G401 (cell line): ENCODE measurements at regions not wholly inside any gene's neighbourhood (a gene's known extent, or its start where the extent isn't known, plus 50 kb on each side); places are given as distances from the start of the nearest gene placed in this dataset.

Source experiments
- DNase-seq: peaks from one replicate; pipeline ENCODE4 v3.0.0-alpha.2; 2015; ENCODE audit warnings: low spot score
- in situ Hi-C: cut with HindIII; loops from 2 replicates; pipeline ENCODE4 v1.10.0; 2016; ENCODE audit warnings: low sequenced_read_pairs, mixed read lengths

DNA sequence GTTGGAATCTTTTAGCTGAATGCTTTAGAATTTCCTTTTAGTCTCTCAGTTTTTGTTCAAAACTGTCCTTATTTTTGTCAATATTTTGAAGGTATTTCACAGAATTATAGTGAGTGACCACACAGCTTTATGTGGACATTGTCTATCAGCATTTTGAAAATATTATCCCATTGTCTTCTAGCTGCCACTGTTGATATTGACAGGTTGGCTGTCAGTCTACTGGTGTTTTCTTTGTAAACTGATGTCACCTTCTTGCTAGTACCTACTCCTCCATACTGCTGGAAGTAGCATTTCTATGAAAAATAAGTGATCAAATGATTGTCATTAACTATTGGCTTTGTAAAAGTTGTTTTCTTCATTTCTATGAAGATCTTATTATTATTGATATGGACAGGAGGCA lies 256.8 kb downstream of the KLF12 start:
- in situ Hi-C loops, result no loop called here
- no peak for DNase-seq

DNA sequence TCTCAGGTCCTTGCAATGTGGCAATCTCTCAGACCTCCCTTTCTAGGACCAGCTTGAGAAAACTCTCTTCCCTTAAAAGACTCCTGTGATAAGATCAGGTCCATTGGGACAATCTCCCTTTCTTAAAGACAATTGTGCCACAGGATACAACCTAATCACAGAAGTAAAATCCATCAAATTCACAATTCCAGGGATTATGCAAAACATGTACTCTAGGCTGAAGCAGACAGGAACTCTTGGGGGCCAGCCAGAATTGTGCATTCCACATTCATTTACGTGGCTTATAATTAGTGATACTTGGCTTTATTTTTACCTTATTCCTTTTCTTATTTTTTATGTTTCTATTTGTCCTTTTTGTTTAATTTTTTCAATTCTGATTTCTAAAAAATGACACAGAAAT lies 257.9 kb downstream of the KLF12 start:
- DNase-seq, result no peak
- in situ Hi-C loops, result no loop called here

DNA sequence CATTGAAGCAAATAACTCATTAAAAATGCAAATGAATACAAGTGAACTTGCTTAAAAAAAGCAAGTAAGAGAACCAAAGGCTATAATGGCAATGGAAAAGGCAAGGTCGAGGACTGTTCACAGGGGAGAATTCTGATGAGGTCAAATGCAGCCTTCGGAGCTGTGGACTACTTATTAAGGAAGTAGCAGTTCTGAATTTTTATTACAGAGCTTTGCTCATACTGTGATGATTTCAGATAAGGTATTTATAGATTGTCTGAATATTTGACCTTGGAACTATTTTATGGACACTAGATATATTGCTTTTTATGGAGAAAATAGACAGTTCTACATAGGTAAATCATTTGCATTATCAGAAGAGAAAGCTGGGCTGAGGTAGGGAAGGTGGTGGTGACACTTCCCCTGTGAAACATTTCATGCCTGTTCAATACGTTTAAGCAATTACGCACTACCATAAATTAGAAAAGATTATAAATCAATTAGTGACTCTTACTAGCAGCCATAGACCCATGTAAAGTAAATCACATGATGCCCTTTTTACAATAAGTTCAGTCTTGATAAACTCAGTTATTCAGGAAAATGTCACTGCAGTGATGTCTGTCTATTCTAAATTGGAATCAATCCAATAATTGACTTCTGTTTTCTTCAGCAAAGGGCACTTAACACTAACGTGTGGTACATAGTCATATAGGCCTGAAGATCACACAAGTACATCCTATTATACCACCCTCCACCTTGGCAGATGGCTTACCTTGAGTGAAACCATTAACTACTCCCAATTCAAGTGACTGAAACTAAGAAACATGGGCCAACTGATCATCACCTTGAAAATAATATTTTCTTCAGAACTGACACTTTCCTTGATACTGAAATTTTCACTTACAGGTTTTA lies 260.0 kb downstream of the KLF12 start:
- DNase-seq, result peak; percentile 13
- in situ Hi-C loops, result no loop called here

DNA sequence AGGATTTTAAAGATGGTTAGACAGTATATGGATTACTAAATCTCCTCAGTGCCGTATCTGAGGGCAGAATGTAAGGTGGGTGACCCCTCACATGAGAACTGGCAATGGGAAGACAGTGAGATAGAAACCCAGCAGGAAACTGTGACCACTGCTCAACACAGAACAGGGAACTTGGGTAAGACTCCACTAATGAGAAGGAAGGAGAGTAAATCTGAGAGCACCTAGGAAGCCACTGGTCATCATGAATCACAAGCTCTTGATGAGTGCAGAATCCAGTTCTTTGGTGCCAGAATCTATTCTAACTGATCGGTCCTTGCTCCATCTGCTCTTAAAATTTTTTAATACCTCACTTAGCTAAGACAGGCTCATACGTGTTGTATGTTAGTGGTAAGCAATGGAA lies 261.8 kb downstream of the KLF12 start:
- in situ Hi-C loops, result no loop called here

DNA sequence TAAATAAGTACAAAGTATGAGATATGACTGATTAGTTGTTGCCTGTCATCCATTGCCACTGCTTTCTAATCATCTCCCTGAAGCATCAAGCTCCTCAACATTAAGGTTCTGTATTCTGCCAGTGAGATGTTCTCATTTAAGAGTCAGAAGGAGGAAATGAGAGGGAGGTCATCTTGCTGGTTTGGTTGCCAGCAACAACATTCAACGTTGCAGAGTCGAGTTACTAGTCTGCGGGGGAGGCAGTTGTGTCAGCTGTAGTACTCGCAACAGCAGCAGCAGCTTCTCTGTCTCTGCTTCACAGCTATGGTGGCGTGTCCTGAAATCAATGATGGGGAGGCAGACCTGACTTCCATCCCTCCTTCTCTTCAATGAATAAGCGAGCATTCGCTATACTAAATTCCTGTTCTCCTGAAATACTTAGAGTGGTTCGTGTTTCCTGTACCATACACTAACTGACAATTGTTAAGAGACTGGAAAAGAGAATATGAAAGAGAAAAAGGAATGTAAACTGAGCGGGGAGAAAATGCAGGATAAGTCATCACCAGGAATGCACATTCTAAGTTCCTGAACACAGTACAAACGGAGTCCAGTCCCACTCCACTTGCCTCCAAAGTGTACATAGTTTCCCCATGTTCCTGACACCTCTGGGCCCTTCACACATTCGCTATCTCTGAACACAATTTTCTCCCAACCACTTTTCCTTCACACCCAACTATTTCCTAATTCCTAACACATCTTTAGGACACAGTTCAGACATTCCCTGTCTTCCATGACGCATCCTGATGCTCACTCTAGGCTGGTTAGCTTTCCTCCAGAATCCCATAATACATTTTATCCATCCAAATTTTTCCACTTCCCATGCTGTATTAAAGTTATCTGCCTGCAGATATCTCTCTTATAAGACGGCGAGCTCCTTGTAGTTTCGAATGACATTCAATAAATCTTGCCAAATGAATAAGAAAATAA lies 263.0 kb downstream of the KLF12 start:
- in situ Hi-C loops, result no loop called here
- DNase-seq, result no peak

More for the DNA sequence above, 261.8 kb downstream of the KLF12 start:
- no peak for DNase-seq

DNA sequence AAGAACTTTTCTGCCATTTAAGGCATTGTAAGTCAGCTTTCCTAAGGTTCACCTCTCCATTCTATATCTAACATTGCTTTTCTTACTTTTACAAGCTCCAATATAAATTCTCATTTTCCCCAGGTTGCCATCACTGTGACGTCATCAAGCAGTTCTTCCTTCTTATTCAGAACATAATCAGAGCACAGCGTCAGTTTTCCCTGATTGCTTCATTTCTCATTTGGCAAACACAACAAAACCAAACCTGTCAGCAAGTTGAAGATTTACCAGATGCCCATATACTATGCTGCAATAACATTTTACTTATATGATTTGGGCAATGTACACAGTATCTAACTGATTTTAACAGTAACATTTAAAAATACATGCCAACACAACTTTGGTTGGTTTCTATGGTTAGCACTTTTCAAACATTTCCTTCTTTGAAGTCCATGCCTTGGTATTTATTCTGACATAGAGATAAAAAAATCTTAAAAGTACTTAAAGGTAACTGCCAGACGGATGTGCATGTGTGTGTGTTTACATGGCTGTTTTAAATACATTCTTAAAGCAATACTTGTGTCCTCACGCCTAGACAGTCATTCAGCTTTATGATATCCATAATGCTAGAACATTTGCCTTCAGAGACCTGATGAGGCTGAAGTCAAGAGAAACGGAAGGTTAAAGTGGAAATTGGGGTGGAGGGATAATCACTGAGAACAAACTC lies 264.0 kb downstream of the KLF12 start:
- DNase-seq, result no peak
- in situ Hi-C loops, result no loop called here

DNA sequence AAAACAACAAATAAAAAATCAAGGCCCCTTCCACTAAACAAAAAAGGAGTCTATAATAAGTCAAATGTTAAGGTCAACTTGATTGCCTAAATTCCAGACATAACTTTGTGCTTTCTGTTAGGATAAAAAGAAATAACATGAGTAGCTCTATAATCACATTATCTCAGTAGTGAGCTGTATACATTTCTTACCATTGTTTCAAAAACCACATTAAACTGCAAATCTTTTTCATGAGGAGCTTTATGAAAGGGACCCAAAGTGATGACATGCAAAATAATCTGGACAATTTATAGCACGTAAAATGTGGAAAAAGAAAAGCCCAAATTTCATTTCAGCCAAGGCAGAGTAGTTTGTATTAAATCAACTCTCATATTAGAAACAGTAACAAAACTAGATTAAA lies 269.2 kb downstream of the KLF12 start:
- no peak for DNase-seq
- in situ Hi-C loops, result no loop called here

DNA sequence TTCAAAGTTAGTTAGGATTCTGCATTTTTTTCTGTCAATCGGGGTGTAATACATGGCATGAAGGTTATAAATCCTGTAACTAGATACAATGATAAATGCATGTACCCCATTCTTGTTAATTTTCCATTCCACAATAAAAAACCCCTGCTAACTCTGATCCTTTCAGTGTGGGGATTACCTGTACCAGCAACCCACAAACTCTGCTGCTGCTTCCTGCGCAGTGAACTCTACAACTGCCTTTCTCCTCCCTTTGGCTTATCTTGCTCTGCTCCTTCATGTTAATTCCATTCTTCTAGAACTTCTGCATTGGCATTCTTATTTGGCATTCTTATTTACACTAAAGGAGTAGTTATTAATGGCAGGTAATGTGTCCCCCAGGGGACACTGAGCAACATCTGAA lies 273.1 kb downstream of the KLF12 start:
- DNase-seq, result no peak
- in situ Hi-C loops, result no loop called here

DNA sequence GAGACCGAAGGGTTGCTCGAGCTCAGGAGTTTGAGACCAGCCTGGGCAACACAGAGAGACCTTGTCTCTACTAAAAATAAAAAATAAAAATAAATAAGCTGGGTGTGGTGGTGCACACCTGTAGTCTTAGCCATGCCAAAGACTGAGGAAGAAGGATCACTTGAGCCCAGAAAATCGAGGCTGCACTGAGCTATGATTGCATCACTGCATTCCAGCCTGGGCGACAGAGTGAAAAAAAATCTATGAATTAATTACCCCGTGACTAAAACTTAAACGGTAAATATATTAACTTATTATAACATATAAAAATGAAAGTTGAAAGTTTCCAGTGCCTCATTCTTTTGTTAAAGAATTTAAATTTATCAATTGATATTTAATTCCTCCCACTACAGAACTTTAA lies 273.7 kb downstream of the KLF12 start:
- DNase-seq, result no peak

DNA sequence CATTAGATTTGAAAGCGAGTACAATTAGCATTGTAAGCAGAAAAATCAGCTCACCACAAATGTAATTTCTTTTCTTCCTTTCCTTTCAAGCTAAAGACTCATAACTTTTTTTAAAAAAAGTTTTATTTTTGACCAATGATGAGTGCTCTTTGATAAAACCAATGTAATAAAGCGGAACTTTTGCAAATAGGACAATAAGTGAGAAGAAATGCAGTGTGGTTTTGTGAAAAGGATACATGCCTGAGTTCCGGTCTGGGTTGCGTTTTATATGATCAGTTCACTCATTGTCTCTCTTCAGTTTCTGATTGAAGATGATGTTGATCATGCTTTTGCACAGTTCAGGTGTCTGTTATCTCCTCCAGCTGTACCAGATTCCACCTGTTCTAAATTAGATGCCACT lies 274.4 kb downstream of the KLF12 start:
- in situ Hi-C loops, result no loop called here
- DNase-seq, result no peak

More for the DNA sequence above, 273.7 kb downstream of the KLF12 start:
- in situ Hi-C loops, result no loop called here

DNA sequence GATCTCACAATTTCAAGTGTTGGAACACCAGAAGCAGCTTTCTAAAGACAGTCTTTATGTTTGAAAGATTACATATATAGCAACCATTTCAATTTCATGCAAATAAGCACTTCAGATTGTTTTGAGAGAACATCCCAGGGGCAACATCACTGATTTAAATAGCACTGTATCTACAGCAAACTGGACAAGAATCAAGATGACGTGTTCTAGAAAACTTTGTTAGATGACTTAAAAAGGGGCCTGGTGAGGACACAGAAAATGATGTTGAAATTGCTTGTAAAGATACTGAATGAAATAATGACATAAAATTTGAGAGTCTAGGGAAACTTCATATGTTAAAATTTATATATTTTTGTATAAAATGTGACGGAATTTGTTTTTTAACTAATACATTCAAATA lies 277.1 kb downstream of the KLF12 start:
- DNase-seq, result no peak
- in situ Hi-C loops, result no loop called here

DNA sequence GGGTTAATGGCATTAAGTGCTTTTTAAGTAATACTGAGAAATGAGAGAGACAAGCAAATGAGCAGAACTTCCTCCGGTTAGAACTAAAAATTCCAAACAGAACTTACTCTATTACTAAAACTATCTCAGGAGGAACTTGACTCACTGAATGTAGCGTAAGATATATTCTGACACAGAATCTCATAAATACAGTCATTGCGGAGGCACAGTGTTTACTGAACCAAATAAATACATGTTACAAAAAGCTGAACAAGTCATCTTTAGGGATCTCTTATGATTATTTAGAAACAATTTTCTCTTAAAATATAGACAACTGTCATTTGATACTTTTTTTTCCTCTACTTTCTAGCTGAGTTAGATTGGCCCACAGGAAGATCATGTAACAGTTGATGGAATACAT lies 283.1 kb downstream of the KLF12 start:
- DNase-seq, result no peak
- in situ Hi-C loops, result no loop called here

DNA sequence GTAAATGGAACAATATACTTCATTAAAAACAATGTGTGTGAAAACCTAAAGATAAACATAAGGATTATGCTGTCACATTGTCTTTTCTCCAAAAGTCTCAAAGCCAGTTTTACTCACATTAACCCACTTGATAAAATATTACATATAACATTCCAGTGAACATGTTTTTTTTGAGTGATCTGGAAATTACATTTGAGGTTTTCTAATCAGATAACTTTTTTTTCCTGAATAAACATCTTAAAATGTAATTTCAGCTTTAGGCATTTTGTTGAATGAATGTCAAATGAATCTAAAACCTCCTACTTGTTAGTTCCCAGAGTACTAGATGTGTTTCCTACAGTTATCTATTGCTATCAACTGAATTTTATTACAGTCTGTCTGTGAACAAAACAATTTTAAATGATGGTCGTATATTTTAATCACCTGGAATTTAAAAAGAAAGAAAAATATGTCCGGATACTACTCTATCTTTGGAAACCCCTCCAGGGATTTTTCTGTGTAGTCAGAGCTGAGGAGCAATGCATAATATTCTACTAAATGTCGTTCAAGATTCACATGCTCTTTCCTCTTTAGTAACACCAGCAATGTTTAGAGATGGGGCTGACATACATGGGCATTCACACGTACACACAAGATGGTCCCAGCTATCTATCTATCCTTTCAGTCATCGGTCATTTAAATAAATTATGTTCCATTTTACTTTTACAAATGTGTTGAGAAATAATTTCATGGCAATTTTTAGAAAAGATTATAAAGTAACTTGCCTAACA lies 283.9 kb downstream of the KLF12 start:
- no peak for DNase-seq
- in situ Hi-C loops, result no loop called here

DNA sequence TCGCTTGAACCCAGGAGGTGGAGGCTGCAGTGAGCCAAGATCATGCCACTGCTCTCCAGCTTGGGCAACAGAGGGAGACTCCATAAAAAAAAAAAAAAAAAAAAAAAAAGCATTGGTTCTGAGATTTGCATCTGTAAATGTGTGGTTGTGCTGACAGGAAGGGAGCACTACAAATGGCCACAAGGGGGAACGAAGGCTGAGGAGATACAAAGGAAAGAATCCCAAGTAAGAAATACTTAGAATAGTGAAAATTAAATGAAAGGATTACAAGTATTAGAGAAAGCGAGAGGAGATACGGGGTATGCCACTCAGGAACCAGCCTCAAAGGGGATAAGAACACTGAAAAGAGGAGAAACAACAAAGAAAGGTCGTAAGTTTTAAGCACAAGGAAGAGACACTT lies 284.9 kb downstream of the KLF12 start:
- in situ Hi-C loops, result no loop called here
- no peak for DNase-seq

DNA sequence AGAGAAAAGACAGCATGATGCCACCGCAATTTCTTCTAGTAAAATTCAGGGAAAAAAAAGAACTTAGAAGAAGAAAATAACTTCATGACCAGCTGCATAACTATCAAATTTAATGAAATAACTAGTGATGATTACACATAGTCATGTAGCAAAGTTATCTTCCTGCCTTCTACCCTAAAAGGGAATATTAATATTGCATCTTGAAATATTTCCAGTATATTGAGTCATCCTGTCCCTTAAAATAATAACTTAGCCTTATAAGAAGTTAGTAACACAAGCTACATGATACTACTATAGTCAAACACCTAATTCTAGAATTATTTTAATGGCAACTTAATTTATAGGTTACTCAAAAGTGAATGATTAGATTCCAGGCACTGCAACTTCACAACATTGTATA lies 289.2 kb downstream of the KLF12 start:
- DNase-seq, result no peak
- in situ Hi-C loops, result no loop called here

DNA sequence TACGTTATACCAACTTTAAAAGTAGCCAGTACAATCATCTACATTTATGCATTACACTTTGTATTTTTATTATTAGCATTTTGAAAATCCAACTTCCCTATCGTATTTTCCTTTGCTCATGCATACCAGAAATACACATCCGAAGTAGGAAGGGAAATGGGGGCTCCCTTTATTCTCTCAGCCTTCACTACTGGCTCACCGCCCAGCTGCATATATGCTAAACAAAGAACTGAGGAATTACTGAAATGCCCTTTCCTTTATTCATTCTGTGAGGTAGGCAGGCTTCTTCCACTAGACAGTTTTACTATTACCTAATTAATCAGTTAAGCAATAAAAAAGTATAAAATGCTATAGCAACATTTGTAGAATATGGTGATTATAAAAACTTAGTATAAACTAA lies 291.6 kb downstream of the KLF12 start:
- in situ Hi-C loops, result no loop called here
- DNase-seq, result no peak

DNA sequence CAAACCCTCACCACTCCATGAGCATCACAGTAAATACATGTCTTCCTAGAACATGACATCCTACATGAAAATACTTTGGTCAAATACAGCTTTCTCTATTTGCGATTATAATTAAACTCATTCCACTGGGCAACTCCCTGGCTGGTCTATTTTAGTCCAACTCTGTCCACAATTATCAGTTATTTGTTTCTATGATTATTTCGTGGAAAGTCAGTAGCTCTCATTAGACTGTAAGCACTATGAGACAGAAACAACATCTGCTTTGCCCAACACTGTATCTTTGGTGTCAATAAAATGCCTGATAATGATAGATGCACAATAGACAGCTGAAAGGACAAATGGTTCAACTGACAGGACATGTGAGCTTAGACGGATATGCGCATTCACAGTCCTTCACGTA lies 292.0 kb downstream of the KLF12 start:
- in situ Hi-C loops, result no loop called here
- DNase-seq, result no peak

DNA sequence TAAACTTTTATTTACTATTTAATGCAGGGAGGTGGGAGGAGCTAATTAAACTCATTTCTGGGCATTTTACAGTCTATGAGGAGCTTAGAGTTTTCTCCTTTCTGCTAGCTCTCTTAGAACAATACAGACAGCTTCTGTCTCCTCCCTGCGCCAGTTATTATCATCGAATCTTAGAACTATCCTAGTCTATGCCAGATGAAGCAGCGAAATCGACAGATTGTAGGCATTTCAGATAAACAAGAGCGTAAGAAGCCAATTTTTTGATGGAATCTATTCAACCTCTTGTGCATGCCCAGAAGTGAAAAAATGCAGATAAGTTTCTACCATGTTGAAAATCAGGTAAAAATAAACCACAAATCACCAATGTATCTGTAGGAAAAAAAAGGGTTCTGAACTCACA lies 297.1 kb downstream of the KLF12 start:
- in situ Hi-C loops, result no loop called here
- DNase-seq, result peak; percentile 32

DNA sequence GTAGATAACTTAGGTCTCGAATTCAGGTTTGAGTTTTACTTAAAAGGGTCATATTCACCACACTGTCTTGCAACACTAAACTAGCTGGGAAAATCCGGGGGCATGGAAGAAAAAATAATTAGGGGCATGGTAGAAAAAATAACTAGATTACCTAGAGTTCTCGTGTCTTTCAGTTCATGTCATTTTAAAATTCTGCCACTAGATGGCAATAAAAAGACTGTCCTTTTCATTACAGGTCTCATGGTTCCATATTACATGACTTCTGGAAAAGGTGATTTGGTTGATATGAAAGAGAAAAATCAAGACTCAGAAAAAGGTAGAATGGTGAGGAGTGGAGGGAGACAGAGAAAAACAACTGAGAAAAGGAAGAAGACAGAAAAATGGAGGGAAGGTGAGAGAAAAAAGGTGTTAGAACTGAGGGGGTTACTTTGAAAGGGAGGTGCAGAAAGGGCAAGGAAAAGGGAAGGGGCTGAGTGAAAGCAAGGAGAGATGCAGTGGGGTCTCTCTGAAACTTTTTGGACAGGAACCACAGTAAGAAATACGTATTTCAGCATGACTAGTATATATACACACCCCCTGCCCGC lies 299.0 kb downstream of the KLF12 start:
- in situ Hi-C loops, result no loop called here

More for the DNA sequence above, 299.0 kb downstream of the KLF12 start:
- DNase-seq, result peak; percentile 64
